DMS53 (cell line): ENCODE measurements at regions not wholly inside any gene's neighbourhood (a gene's known extent, or its start where the extent isn't known, plus 50 kb on each side); places are given as distances from the start of the nearest gene placed in this dataset.
"Not testable (repeated sequence)": the region's sequence is repeated elsewhere in the genome, so short reads cannot be mapped to it uniquely, and the experiment has no call there.

ENCODE experiments used
- DNase-seq: peaks from one replicate; lab custom pipeline; 2025; lab: John Stamatoyannopoulos, UW

- no peak for DNase-seq
Measured at GRCh38 chr1:95520390-95520789, 286.4 kb downstream of the RWDD3 start.

GRCh38 chr1:95532335-95532734 lies 298.3 kb downstream of the RWDD3 start:
- DNase-seq = peak; percentile 34

GRCh38 chr1:95534985-95535384 lies 301.0 kb downstream of the RWDD3 start:
- DNase-seq = peak; percentile 20

GRCh38 chr1:95535614-95536013 lies 301.6 kb downstream of the RWDD3 start:
- no peak for DNase-seq

GRCh38 chr1:95536501-95536900 lies 302.5 kb downstream of the RWDD3 start:
- DNase-seq = no peak

- no peak for DNase-seq
Measured at GRCh38 chr1:95537176-95537575, 303.2 kb downstream of the RWDD3 start.

- not testable (repeated sequence) for DNase-seq
Measured at GRCh38 chr1:95538242-95538641, 304.2 kb downstream of the RWDD3 start.

- DNase-seq = no peak
Measured at GRCh38 chr1:95542936-95543335, 308.9 kb downstream of the RWDD3 start.

GRCh38 chr1:95547005-95547404 lies 313.0 kb downstream of the RWDD3 start:
- no peak for DNase-seq

- no peak for DNase-seq
Measured at GRCh38 chr1:95548211-95548610, 314.2 kb downstream of the RWDD3 start.

GRCh38 chr1:95551201-95551600 lies 317.2 kb downstream of the RWDD3 start:
- no peak for DNase-seq

GRCh38 chr1:95553595-95553994 lies 319.6 kb downstream of the RWDD3 start:
- no peak for DNase-seq

GRCh38 chr1:95554408-95554807 lies 320.4 kb downstream of the RWDD3 start:
- DNase-seq = no peak

GRCh38 chr1:95558791-95559190 lies 324.8 kb downstream of the RWDD3 start:
- DNase-seq = peak; percentile 17

- no peak for DNase-seq
Measured at GRCh38 chr1:95561346-95561745, 327.3 kb downstream of the RWDD3 start.

GRCh38 chr1:95562230-95562629 lies 328.2 kb downstream of the RWDD3 start:
- DNase-seq = no peak

GRCh38 chr1:95572002-95572401 lies 338.0 kb downstream of the RWDD3 start:
- DNase-seq = no peak

- no peak for DNase-seq
Measured at GRCh38 chr1:95572962-95573361, 339.0 kb downstream of the RWDD3 start.

GRCh38 chr1:95575291-95575690 lies 341.3 kb downstream of the RWDD3 start:
- DNase-seq = no peak

- DNase-seq = peak; percentile 49
Measured at GRCh38 chr1:95578462-95578861, 344.5 kb downstream of the RWDD3 start.

- no peak for DNase-seq
Measured at GRCh38 chr1:95582191-95582590, 348.2 kb downstream of the RWDD3 start.

GRCh38 chr1:95582746-95583145 lies 348.7 kb downstream of the RWDD3 start:
- DNase-seq = no peak

GRCh38 chr1:95583661-95584210 lies 349.7 kb downstream of the RWDD3 start:
- DNase-seq = no peak

GRCh38 chr1:95584315-95584714 lies 350.3 kb downstream of the RWDD3 start:
- no peak for DNase-seq

GRCh38 chr1:95604771-95605170 lies 370.8 kb downstream of the RWDD3 start:
- DNase-seq = no peak
